NAMALWA (cell line): ENCODE measurements at regions not wholly inside any gene's neighbourhood (a gene's known extent, or its start where the extent isn't known, plus 50 kb on each side); places are given as distances from the start of the nearest gene placed in this dataset.

Source experiments
- DNase-seq: peaks from one replicate; pipeline ENCODE4 v3.0.0-alpha.2; 2015; ENCODE audit warnings: low spot score

DNA sequence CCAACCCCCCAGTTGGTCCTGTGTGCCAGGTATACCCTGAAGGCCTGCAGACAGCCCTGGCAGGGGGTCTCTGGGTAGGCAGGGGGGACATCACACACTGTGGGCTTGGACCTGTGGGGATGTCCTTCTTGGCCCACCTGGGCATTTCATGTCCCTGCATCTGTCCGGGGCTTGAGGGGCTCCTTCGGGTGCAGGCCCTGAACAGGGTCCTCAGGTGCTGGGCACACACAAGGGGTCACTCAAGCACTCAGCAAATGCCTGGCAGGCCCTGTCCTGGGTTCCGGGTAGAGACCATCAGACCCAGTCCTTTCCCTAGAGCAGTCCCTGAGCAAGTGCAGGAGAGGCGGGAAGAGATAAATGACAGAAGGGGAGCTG is 70.5 kb upstream of the WNT11 start:
- DNase-seq = no peak

DNA sequence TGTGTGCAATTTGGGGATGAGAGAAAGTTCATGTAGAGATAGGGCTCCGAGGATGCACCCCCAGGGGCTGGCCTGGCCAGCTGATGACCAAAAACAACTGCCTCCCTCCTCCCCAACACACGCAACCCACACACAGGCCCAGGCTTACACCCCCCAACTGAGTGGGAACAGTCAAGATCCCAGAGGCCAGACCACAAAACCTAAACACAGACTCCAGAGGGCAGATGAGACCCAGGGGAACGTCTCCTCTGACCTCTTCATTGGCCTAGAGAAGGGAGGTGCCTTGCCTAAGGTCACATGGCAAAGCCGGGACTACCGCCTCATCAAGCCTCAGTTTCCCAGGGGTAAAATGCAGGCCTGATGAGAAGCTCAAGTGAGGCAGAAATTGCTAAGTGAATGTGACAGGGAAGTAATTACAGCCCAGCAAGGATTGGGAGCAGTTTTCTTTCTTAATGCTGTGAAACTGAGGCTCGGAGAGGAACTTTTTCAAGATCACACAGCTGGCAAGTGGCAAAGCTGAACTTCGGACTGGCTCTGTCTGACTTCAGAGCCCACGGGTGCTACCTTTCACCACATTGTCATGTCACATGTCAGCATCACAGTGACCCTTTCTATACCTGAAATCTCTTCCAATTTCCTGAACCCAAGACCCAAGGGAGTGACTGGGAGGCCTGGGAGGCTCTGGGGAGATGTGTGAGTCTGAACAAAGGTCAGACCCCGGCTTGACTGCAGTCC is 69.9 kb upstream of the WNT11 start:
- DNase-seq = no peak

DNA sequence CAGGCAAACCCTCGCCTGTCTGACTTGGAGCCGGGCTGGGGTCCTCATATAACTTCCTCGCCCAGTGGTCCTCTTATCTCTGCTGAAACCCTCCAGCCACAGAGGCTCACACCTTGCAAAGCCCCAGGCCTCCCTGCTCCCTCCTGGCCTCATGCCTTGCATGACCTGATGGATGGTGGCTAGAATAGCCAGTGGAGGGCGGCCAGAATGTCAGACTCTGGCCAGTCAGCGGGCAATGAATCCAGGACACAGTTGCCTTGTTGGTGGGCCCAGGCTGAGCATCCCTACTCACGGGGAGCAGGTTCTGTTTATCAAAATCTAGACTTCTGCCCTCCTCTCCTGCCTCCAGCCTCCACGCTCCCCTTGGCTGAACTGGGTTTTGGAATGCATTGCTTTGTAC is 69.1 kb upstream of the WNT11 start:
- DNase-seq = no peak

DNA sequence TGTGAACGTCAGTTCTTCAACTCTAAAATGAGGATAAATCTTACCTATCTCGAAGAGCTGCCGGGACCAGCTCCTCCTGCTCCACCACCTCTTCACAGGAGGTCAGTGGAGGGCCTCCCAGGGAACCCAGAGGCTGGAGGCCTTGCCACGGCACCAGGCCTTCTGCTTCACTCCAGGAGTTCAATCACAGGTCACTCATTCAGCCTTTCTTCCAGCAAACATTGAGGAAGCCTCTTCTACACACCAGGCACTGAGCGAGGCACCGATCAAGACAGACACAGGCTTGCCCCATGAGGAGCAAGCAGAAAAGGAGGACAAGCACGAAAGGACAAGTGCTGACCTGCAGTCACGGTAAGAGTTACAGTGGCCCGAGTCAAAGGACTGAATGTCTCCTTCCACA is 64.8 kb upstream of the WNT11 start:
- no peak for DNase-seq

DNA sequence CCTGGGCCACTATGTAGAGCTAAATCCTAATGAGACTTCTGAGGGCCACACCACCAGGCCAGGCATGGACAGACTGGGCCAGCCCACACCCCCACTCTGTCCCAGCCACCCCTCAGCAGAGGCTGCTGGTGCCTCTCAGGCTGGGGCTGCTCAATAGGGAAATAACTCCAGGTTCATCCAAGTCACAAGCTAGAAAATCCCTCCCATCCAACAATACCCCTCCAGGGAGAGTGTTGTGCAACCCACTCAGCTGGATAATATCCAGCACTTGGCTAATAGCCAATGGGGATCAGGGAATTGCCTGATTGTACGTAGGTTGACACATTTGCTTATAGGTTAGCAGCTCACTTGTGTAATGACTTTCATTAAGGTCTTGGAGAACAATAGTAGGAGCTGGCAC is 64.1 kb upstream of the WNT11 start:
- no peak for DNase-seq

DNA sequence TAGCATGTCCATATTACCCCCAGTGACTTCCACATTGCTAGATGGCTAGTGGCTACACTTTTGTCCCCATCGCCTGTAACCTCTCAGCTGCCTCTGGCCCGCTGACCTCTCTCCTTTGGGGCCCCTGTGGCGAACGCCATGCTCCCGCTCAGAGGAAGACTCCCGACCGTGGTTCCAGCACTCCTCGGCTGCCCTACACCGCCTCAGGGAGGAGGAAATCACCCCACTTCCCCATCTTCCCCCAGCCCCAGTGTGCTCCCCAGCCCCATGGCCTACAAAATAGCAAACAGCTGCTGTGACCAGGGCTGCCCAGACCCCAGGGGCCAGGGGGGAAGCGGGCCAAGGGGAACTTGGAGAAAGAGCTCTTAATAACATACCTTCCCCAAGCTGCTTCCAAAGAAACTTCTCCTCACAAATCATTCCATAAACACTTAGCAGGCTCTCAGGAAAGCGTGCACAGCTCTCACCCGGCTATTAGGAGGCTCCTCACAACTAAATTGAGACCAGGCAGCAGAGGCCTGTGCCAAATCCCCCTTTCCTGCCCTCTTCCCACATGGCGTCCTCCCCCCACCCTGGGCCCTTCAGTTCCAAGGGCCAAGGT is 63.5 kb upstream of the WNT11 start:
- DNase-seq = no peak

DNA sequence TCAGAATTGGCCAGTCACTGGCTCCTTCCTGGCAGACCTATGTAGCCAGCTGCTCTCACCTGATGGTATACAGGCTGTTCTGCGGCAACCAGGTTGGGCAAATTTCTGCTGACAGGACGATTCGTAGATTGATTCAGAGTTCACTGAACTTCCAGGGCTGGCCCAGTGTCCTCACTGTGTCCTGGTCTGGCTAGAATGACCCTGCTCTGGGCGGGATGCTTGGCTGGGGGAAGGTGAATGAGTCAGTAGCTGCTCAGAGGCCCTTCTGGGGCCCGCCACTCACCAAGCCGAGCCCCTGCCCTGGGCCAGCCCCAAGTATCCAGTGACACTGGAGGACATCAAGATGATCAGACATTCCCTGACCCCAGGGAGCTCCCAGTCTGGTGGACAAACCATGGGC is 62.9 kb upstream of the WNT11 start:
- no peak for DNase-seq

DNA sequence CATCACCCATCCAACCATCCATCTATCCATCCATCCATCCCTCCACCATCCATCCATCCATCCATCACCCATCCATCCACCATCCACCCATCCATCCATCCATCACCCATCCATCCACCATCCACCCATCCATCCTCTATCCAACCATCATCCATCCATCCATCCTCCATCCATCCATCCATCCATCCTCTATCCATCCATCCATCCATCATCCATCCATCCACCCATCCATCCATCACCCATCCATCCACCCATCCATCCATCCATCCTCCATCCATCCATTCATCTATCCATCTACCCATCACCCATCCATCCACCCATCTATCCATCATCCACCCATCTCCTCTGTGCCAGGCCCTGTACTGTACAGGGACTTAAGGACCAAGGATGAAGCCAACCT is 62.2 kb upstream of the WNT11 start:
- no peak for DNase-seq

DNA sequence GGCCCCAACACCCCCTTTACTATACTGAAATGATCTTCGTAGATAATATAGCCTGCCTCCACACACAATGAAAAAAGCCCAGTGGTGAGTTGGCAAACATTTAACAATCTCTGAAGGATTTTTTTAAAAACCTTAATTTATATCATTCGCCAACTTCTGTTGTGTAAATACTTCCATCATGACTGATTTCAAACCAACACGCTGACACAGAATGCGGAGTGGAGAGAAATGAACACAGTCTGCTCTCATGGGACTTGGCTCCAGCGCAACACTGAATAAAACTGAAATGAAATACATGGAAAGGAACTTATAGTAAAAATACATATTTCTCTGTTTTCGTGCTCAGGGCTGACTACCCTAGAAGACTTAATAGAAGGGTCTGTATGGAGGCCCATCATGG is 61.3 kb upstream of the WNT11 start:
- DNase-seq = no peak

DNA sequence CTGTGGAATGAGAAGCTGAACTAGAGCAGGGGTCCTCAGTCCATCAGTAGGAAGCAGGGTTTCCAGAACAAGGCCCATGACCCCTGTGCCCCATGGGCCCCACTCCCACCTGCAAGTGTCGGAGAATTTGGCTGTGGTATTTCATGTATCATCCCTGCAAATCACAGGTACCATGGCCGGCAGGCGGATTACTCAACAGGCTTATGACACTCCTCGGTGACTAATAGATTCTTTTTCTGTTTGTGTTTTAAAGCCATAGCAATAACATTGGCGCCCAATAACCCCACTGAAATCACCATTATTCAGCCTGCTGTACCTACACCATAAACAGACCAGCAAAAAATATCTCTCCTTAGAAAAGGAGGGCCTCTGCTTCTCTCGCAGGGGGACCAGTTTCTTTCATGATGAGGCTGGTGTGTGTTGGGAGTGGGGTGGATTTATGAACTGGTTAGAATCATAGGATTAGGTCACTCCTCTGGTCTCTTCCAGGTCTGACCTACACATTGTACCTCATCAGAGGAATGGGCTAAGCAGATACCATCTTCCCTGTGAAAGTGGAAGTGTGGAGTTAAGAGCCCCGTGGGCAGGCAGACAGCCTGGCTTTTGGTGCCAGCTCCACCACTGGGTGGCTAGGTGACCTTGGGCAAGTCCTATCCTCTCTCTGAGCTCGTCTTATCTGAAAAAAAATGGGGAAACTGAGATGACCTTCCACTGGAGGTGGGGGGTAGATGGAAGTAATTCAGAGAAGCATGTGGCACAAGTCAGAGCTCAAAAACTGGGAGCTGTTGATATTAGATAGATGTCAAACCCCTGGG is 60.2 kb upstream of the WNT11 start:
- DNase-seq = no peak

DNA sequence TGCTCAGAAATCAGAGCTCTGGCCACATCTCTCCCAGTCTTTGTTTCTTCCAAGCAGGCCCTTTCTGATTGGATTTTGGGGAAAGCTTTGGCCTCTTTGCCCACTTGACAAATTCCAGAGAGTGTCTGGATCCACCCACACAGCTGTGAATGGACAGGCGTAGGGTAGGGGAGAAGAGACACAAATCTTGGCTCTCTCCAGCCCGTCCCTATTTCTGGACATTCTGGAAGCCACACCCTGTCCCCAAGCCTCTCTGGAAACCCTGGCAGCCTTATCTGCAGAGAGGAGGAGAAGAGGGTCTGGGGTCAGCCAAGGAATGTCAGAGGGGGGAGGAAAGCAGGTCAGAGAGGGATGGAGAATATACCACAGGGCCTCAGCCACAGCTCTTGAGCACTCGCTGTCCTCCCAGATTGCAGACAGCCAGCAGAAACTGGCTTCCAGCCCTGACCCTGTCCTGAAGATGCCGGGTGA is 59.5 kb upstream of the WNT11 start:
- DNase-seq = no peak

DNA sequence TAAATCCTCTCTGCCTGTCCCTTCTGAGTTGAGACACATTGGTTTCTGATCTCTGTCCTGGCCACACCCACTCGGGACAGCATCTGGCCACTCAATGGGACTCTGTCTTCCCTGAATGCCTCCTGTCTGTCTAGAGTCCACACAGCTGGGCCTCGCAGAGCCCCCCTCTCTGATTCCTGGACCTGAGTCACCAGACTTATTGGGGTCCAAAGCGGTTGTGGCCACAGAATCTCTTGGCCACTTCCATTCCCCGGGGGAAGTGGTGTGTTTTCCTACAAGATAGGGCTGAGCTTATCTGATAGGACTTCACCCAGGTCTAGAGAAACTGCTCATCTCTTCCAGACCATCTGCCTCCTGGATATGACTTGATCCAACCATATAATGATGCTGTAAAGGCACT is 57.4 kb upstream of the WNT11 start:
- DNase-seq = no peak

DNA sequence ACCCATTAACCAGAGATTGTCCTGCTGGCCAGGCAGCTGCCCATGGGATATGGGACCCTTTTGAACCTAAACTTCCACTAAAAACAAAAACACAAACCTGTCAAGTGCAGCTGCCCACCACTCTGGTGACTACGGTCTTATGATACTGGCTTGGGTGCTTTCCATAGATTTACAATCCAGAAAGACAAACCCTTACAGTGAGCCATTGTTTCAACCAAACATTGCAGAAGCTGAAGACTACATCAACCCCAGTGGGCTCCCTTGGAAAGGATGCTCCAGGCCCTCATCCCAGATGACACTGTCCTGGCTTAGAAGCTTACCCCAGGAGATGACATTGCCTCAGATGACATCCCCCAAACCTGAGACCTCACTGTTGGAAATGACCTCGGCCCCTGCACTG is 56.9 kb upstream of the WNT11 start:
- DNase-seq = no peak

DNA sequence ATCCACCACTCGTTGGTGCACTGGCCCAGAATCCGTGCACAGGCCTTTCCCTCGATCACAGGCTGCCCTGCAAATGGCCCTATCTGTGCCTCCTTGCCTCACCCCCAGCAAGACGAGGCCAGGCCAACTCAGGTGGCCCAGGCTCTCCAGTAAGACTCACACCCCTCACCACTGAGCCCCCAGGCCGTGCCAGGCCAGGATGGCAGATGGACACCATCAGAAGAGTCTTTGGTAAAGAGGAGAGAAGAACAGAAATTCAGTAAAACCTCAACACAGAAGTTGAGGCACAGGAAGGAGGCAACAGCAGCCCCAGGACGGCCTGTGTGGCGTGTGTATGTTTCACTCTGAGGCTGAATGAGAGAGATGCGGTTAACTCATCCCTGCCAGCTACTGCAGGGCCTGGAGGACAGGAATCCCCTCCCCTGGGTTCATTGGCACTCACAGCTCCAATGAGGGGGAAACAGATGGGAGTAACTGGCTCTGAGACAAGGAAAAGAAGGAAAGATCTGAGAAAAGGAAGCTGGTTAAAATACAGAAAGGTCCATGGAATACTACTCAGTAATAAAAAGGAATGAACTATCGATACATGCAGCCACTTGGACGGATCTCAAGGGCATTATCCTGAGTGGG is 54.1 kb upstream of the WNT11 start:
- no peak for DNase-seq

DNA sequence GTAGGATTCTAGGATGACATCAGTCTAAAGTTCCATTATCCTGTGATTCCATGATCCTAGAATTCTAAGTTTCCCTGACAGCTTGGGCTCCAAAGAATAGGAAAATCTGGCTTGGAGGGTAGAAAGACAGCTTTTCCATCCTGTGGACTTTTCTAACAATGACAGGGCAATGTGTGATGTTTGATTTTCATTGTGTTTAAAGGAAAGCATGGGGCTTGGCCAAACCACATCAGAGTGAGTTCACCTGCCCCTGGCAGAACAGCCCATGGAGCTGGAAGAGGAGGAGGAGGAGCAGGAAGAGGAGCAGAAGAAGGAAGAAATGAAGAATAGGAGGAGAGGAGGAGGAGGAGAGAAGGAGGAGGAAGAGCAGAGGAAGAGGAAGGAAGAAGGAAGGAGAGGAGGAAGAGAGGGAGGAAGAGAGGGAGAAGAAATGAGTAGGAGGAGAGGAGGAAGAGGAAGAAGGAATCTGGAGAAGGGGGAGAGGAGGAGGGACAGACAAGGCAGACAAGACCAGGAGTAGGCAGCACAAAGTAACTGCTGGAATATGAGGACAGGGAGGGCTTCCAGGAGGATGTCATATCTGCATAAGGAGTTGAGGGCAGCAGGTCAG is 53.1 kb upstream of the WNT11 start:
- DNase-seq = no peak

DNA sequence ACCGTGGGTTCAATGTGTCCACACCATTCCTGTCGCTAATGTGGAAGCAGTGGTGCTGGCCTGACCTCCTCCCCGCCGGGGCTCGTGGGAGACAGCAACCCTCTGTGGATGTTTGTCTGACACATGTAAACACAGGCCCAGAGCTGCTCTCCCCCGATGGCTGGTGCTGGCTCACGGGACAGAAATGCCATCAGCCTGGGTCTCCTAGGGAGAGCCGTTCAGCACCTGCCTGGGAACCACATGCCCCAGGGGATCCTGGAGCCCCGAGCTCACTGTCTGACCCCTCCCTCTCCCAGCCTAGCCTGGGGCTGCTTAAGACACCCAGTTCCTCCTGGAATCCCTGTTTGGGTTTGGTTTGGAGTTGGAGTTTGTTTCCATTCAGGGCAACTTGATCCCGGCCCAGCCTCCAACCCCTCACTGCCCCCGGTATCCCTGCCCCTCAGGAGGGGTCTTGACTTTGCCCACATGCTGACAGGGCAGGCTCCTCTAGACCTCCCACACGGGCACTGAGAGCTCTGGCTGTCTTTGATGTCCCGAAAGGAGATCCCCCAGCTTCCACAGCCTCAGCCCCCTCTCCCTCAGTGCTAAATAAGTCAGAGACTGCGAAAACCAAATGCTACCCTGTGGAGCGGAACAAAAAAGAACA is 50.9 kb upstream of the WNT11 start:
- no peak for DNase-seq

DNA sequence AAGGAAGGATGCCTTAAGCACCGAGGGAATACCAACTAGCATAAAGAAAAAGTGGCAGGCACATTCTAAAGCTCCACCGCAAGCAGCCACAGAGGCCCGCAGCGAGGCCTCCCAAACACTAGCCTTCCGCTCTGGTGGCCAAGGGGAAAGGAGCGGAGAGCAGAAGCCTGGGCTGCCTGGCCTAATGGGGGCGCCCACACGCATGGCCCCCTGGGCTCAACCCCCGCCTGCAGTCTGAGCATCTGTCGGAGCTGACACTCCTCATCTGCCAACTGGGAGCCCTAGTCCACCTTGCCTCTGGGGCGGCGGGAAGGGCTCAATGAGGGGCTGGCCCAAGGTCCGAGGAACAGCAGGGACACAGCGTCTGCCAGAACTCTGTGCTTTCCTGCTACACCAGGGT is 50.1 kb upstream of the WNT11 start:
- DNase-seq = no peak
